Activated CD4-positive, alpha-beta T cell treated with anti-CD3 and anti-CD28 coated beads, Interleukin-2, amount 50 U/mL, for 48 hours (primary cell): ENCODE measurements at regions not wholly inside any gene's neighbourhood (a gene's known extent, or its start where the extent isn't known, plus 50 kb on each side); places are given as distances from the start of the nearest gene placed in this dataset.
"Not testable (repeated sequence)": the region's sequence is repeated elsewhere in the genome, so short reads cannot be mapped to it uniquely, and the experiment has no call there.

Source experiments
- DNase-seq, 2 experiments: peaks; one replicate each; pipeline ENCODE4 v3.0.0-alpha.2; 2020

DNA sequence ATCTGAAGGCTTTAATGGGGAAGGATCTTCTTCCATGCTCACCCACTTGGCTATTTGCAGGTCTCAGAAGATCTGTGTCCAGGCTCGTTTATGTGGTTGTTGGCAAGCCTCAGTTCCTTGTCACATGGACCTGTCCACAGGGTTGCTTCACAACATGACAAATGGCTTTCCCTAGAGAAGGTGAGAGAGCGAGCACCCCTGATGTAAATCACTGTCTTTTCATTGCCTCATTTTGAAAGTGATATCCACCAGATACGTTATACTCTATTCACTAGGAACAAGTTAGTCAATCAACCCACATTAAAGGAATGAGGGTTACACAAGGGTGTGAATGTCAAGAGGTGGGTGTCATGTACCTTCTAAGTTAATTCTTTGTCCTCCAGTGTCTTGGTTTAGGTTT, 433.3 kb downstream of the RPS6KC1 start:
- DNase-seq: no peak

DNA sequence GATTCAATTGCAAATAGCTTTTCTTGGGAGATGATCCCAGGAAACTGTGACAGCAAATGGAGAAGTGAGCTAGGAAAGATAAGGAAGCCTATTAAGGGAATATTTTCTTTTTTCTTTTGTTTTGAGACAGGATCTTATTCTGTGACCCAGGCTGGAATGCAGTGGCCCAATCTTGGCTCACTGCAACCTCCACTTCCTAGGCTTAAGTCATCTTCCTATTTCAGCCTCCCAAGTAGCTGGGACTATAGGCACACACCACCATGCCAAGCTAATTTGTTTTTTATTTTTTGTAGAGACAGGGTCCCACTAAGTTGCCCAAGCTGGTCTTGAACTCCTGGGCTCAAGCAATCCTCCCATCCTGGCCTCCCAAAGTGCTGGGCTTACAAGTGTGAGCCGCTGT, 433.7 kb downstream of the RPS6KC1 start:
- no peak for DNase-seq

DNA sequence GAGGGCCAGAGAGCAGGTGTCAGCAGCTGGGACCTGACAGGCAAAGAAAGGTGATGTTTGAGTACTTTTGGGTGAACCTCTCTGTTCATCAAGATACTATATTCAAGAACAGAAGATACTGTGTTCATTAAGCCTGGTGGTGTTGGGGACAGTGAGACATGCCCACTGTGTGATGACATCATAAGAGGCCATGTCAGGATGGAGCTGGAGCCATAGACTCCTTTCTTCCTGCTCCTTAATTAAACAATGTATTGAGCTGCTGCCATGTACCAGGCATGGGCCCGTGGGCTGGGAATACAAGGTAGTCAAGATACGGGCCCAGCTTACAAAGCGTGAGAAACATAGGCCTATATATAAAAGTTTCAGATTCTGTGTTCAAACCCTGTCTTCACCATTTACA, 435.4 kb downstream of the RPS6KC1 start:
- DNase-seq: no peak

DNA sequence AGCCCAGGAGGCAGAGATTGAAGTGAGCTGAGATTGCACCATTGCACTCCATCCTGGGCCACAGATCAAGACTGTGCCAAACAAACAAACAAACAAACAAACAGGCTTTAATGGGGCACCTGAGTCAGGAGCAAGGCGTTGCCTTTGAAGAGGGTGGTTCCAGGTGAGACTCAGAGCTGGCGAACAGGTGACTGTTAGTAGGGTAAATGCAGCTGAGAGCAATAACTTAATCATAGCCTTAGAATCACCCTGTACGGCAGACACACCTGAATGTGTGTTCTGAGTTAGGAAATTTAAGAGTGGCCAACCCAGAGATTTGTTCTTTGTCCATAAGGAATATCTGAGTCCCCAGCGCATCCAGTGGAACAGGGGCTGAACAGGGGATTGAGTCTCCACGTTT, 440.4 kb downstream of the RPS6KC1 start:
- no peak for DNase-seq

DNA sequence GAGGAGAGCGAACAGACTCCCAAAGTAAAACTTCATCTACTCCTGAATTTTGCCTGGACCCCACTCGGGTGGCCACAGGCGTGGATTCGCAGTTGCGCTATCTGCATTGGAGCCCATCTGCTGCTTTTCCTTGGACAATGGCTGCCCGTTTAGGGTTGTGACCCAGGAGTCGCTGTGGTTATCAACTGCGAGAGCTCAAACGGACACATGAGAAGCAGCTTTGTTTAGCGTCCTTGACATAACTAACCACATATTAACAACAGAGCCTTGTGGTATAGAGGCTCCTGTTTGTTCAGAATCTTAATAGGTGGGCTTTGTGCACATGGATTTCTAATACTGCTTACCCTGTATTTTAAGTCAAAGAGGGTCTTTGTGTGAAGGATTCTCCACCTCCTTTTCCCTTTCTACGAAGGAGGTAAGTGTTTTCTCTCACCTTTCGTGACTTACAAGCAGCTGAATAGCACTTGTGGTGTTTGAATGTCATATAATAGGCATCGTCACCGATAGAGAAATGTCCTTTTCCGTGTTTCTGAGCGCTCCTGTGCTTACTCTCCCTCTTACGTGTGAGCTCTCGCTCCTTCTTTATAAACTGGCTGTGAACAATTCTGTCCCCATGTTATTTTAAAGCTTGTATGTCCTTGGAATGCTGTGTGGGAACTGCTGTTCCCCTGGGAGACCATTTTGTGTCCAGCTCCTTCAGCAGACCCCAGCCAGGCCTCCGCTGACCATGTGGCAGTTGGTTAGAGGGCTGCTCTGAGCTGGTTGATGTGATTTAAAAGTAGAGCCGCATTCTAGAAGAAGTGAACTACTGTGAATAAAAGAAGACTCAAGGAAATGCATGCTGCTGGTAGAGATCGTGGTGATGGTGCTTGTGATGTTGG, 441.4 kb downstream of the RPS6KC1 start:
- DNase-seq: no peak

DNA sequence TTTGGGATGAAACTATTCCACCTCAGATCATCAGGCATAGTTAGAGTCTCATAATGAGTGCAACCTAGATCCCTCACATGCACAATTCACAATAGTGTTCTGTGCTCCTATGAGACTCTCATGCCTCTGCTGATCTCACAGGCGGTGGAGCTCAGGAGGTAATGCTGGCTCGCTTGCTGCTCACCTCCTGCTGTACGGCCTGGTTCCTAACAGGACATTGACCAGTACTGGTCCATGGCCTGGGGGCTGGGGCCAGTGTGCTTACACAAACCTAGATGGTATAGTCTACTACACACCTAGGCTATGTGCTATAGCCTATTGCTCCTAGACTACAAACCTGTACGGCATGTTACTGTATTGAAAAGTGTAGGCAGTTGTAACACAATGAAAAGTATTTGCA, 448.4 kb downstream of the RPS6KC1 start:
- DNase-seq: no peak

DNA sequence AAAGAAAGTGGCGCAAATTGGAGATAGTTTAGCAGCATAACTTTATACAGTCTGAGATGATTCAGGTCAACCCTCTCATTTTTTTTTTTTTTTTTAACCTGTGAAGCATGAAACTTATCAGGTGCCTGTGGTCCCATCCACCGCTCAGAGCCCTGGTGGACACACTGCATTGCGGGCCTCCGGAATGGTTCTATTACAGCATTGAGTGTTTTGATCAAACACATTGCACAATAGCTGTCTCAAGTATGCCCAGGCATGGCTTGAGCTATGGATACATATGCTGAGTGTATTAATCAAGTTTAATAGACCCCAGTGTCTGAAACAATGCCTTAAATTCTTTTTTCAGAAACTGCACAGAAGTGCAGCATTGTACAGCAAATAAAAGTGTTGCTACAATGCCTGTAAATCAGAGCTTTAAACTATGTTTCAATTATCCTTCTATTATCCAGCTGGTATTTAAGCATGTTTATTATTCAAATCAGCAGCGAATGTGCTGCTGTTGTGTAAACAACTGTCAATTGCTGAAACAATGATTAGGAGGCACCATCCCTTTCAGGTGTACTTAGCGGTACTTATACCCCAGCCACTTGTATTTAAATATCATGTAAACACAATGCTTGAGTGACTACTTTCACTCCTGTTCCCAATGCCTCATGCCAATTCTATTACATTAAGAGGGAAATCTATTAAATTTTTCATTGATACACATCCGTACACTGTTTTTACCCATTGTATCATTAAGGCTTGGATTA, 456.6 kb downstream of the RPS6KC1 start:
- no peak for DNase-seq

DNA sequence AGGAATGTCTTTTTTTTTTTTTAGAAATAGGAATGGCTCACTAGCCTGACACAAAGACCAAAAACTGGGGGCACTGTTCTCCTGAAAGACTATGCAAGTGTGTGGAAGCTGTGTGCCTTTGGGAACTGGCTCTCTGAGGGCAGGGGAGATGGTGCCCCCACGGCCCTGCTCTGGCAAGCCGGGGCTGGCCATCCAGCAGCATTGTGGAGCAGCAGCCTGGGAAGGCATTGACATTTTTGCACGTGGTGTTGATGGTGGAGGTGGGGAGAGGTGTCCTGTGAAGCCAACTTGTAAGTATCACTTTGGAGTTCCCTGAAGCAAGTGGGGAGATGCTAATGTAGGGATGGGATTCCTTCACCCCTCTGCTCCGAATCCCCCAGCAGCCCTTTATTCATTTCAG, 460.1 kb downstream of the RPS6KC1 start:
- no peak for DNase-seq

DNA sequence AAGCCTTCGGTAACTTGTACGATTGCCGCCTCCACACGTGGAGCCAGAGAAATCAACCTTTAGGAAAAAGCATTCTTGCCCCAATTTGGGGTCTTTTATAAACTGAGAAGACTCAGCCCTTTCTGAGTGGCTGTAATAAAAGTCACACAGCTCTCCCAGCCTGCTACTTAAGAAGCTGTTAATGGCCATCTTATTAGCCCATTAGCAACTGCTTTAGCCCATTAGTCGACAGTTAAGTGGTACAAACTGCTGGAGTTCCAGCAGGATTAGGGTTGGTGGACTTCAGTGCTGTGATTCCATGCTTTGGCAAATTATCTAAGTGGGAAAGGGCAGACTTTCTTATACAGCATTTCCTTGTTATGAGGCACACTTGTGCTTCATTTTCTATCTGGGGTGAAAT, 461.3 kb downstream of the RPS6KC1 start:
- no peak for DNase-seq

DNA sequence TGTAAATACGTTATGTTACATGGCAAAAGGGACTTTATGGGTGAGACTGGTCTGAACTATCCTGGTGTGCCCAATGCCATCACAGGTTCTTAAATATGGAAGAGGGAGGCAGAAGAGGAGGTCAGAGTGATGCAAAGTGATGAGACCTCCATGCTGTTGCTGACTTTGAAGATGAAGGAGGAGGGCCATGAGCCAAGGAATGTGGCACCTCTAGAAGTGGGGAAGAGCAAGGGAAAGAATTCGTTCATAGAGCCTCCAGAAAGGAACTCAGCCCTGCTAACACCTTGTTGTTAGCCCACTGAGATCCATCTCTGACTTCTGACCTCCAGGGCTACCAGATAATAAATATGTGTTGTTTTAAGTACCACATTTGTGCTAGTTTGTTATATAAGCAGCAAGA, 462.0 kb downstream of the RPS6KC1 start:
- no peak for DNase-seq

DNA sequence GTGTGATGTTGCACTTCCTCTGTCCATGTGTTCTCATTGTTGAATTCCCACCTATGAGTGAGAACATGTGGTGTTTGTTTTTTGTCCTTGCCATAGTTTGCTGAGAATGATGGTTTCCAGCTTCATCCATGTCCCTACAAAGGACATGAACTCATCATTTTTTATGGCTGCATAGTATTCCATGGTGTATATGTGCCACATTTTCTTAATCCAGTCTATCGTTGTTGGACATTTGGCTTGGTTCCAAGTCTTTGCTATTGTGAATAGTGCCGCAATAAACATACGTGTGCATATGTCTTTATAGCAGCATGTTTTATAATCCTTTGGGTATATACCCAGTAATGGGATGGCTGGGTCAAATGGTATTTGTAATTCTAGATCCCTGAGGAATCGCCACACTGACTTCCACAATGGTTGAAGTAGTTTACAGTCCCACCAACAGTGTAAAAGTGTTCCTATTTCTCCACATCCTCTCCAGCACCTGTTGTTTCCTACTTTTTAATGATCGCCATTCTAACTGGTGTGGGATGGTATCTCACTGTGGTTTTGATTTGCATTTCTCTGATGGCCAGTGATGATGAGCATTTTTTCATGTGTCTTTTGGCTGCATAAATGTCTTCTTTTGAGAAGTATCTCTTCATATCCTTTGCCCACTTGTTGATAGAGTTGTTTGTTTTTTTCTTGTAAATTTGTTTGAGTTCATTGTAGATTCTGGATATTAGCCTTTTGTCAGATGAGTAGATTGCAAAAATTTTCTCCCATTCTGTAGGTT, 463.6 kb downstream of the RPS6KC1 start:
- DNase-seq: not testable (repeated sequence)

DNA sequence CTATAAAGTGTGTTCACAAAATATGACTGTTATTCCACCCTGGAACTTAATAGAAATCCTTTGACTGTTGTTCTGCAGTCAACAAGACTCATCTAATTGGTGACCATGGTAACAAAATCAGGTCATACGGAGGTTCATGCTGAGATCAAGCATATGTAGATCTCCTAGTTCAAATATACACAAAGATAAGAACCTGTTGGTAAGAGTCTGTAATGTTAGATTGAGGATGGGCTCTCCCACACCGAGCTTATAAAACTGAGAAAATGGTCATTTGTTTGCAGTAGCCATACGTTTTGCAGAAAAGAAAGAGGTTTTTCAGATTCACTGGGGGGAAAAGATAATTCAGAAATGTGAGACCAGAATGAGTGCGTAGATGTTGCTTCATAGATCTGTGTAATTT, 468.1 kb downstream of the RPS6KC1 start:
- no peak for DNase-seq

DNA sequence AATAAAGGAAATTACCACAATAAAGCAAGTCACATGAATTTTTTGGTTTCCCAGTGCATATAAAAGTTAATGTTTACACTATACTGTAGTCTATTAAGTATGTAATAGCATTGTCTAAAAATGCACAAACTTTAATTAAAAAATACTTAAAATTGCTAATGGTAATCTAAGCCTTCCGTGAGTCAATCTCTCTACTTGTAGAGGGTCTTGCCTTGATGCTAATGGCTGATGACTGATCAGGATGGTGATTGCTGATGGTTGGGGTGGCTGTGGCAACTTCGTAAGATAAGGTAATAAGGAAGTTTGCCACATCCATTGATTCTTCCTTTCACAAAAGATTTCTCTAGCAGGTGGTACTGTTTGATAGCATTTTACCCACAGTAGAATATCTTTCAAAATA, 466.6 kb upstream of the PROX1 start:
- DNase-seq: no peak

DNA sequence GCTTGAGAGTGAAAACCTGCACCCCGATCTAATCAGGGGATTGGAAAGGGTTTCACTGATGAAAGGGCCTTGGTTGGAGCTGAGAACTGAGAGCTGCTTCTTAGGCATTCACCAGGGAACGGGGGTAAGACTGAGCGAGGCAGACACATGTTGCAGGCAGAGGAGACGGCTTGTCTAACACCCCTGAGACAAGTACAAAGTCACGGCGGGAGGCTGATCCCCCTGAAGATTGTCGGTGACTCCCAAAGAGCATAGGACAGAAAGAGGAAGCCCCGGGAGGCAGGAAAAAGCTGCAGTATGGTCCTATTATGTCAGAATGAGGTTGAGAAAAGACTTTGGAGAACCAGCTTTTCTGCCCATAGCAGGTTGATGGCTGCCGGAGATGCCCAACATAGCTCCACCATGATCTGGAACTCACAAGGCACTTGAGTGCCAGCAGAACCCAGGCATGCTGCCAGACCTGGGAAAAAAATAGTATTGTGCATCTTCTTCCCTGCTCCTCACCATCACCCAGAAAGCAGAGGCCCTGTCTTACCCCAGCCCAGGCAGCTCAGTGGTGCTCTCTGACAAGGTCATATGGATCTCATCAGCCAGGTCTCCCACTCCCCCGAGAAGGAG, 463.9 kb upstream of the PROX1 start:
- DNase-seq: no peak

DNA sequence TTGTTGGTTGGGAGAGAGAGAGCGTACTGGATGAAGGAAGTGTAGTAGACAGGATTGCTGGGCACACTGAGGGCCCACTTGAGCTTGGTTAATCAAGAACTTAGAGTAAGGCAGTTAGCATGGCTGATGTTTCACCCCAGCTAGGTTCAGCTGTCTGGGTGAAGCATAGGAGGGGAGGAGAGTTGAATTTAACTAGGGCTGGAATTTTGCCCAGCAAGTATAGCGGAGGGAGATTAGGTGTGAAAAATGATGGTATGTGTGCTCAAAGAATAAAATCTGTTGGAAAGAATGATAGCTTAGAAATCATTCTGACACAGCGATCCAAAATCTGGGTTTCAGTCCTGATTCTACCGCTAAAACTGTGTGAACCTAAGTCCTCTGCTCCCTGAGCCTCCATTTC, 461.5 kb upstream of the PROX1 start:
- DNase-seq: no peak

DNA sequence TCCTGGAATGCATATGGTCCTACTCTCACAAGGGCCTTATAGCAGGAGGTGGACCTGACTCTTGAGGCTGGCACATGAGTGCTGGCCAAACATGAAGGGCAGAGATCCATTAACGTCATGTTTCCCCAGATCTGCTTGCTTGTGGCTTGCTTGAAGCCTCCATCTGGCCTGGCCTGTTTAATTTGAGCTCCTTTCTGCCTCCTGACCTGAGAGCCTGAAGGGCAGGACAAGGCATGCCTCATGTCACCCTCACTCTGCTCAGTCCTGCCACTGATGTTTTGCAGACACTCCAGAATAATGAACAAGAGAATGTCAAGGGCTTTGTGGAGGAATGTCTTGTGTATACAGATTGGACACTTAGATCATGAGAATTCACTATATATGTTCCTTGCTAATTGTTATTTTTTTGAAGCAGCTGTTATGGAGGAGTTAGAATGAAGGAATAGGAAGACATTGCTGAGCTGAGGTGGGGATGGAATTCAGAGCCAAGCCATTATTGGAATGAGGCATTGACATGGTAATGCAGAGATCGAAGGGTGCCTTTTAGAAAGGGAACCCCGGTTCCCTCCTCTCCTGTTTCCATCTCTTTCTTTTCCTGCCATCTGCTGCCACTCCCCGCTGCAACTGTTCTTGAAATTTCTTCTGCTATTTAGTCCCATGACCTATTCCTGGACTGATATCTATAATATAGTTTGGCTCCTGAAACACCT, 457.0 kb upstream of the PROX1 start:
- DNase-seq: no peak

DNA sequence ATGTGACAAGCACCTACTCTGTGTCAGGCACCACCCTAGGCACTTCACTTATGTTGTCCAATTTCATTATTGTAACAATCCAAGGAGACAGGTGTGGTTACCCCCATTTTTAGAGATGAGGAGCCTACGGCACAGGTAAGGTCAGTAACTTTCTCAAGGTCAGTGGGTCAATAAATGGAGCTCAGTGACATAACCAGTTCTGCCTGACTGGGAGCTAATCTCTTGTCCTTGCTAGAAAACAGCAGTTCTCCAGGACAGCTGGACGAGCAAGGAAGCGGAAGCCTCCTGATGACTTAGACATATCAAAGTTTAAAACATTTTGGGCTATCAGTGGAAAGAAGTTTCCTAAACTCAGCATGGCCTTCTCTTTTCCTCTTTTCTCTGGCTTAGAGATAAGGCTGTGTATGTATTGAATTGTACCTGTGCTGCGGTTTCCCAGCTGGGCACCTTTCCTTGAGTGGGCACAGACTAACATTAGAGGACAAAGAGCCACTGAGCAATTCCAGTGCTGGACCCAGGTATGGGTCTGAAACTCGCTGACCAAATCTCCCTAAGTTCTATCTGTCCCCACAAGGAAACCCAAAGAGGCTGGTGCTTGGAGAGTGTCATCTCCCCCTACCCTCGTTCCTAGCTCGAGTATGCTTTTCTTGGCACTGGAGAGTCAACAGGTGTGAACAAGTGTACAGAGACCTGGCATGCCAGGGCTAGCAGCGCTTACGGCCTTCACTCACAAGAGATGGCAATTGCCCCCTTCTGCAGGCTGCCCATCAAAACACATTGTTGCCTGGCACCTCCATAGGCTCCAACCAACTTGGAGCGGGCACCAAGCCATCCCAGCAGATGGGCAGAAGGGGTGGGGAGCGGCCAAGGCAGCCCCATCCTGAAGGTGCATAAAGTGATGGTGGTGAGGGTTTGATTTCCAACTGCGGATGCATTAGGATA, 456.1 kb upstream of the PROX1 start:
- no peak for DNase-seq

DNA sequence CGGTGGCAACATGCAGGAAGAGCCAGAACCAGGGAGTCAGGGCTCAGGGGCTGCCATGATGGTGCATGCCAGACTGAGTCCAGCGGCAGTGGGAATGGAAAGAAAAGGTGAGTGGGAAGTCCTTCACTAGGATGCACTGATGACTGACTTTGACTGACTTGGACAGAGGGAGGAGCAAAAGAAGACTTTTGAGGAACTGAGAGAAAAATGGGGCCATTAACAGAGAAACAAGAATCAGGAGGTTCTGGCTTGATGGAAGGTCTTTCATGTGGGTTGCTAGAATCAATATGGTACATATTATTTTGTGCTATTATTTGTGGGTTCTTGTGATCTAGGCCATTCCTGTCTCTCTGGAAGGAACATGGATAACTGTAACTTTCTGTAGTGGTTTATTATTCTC, 454.6 kb upstream of the PROX1 start:
- no peak for DNase-seq

DNA sequence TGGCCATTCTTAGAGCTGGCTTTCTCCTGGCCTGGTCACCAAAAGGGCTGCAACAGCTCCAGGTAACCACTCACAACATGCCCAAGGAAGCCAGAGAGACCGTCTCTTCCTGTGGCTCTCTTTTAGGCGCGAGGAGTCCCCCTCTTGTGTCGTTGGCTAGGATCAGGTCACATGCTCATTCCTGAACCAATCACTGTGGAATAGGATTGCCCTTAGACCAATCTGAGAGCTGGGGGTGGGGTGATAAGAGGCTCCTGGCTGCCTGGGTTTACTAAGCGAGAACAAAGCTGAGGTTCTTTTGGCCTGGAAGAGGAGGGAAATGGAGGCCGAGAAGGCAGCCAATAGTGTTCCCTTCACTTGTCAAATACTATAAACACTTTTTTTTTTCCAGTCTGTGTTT, 452.1 kb upstream of the PROX1 start:
- no peak for DNase-seq

DNA sequence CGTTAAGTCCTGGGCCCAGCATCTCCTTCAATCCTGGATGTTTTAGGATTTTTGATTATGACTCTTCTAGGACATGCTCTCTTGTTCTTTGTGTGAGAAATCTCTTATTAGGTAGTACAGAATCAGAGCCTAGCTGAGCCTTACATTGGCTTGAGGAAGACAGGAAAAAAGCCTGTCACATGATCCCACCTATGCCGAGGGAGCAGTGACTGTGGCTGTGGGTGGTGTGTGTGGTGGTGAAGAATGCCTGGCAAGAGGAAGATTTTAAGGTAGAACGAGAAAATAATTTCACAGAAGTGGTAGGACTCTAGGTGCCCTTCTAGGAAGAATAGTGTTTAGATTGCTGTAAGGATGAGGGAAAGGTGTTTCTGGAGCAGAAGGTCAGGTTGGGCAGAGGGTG, 449.5 kb upstream of the PROX1 start:
- DNase-seq: no peak

DNA sequence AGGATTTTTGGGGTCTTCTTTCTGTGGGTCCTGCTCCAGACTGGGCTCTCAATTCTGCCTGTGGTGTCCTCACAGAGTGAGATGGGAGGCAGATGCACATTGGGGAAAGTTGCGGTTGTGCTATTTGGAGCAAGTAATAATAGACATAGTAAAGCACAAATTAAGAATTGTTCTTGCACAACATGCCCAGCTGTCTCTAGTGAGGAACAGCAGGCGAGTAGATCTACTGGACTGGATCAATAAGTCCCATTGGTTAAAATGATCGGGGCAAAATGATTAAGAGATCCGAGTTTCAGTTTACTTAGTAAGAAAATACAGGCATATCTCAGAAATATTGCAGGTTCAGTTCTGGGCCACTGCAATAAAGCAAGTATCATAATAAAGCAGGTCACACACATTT, 448.3 kb upstream of the PROX1 start:
- DNase-seq: no peak
